ENCODE measurements at regions not wholly inside any gene's neighbourhood (a gene's known extent, or its start where the extent isn't known, plus 50 kb on each side); places are given as distances from the start of the nearest gene placed in this dataset.

DNA sequence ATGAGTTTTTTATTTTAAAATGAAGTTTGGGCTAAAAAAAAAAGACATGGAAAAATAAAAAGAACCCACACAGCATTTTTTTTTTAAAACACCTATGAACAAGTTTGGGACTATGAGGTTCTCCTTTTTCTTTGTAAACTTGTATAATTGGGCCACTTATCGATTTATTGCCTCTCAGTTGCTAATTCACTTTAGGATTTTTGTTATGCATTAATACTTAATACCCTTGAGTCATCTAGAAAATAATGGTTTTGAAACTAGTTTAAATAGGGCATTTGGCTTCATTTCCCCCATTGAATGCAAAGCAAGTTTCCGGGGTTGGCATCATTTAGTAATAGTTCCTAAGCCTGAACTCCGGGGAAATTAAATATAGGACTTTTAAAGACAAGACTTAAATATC lies 312.8 kb upstream of the RGS6 start:
- H3K27ac ChIP-seq = no peak overlapping the region
- DNase-seq = no peak
- in situ Hi-C loops (cut with HindIII; ENCODE audit: low pct_ligation_motif_present, low sequenced_read_pairs) = no loop called here
- no peaks in the 10 kb centered on the region for H3K27me3 ChIP-seq (replicated peaks)
- H3K36me3 ChIP-seq (replicated peaks) = peaks cover 9% of the 10 kb centered on the region
- H3K4me3 ChIP-seq (ENCODE audit: low read depth, low read length) = no peak overlapping the region
- TF ChIP-seq, protein P1, sequence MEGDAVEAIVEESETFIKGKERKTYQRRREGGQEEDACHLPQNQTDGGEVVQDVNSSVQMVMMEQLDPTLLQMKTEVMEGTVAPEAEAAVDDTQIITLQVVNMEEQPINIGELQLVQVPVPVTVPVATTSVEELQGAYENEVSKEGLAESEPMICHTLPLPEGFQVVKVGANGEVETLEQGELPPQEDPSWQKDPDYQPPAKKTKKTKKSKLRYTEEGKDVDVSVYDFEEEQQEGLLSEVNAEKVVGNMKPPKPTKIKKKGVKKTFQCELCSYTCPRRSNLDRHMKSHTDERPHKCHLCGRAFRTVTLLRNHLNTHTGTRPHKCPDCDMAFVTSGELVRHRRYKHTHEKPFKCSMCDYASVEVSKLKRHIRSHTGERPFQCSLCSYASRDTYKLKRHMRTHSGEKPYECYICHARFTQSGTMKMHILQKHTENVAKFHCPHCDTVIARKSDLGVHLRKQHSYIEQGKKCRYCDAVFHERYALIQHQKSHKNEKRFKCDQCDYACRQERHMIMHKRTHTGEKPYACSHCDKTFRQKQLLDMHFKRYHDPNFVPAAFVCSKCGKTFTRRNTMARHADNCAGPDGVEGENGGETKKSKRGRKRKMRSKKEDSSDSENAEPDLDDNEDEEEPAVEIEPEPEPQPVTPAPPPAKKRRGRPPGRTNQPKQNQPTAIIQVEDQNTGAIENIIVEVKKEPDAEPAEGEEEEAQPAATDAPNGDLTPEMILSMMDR (IDR thresholded peaks at IDR 0.05; ENCODE audit: low read depth, low read length, missing control alignments) = no peak

DNA sequence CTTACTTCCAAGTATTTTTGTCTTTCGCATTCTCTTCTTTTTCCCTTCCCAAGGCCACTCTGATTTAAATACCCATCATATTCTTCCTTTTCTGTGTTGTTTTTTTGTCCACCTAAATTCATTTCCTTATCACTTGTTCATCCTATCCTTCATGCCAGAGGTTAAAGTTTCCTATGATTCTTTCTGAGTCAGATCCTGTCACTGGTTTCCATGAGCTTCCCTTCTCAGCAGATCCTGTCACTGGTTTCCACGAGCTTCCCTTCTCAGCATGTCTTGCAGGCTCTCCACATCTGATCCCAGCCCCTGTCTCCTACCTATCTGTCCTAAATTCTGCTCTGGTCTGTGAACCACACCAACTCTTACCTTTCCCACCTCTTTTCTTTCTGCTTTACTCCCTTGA lies 311.8 kb upstream of the RGS6 start:
- Histone ChIP-seq H3K4me3 (ENCODE audit: low read depth, low read length) (no peak overlapping the region), H3K27ac (peak overlapping the region; percentile 92), H3K36me3 (replicated peaks) (peaks cover 10% of the 10 kb centered on the region), H3K27me3 (replicated peaks) (no peaks in the 10 kb centered on the region)
- DNase-seq = peak; percentile 81
- in situ Hi-C loops (cut with HindIII; ENCODE audit: low pct_ligation_motif_present, low sequenced_read_pairs) = no loop called here
- TF ChIP-seq, protein P1 (IDR thresholded peaks at IDR 0.05; ENCODE audit: low read depth, low read length, missing control alignments) = no peak

DNA sequence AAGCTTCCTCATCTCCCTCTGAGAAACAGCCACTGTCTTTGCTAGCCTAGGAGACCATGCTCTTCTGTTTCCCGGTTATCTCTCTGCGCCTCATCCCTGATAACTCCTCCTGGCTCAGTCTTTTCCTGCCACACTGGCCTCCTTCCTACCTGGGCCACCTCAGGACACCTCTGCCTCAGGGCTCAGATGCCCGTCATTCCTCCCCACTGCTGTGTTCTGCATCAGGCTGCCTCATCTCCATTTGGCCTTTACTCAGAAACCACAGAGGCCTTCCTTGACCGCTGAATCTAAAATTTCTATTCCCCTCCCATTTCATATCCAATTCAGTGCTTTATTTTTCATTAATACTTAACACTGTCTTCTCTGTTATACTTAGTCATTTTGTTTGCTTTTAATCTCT lies 311.0 kb upstream of the RGS6 start:
- in situ Hi-C loops (cut with HindIII; ENCODE audit: low pct_ligation_motif_present, low sequenced_read_pairs) = no loop called here
- H3K27me3 ChIP-seq (replicated peaks) = no peaks in the 10 kb centered on the region
- H3K36me3 ChIP-seq (replicated peaks) = peaks cover 10% of the 10 kb centered on the region
- H3K4me3 ChIP-seq (ENCODE audit: low read depth, low read length) = no peak overlapping the region
- peak overlapping the region; percentile 92 for H3K27ac ChIP-seq
- TF ChIP-seq, protein P1 (IDR thresholded peaks at IDR 0.05; ENCODE audit: low read depth, low read length, missing control alignments) = no peak
- no peak for DNase-seq

- TF ChIP-seq, protein P1 (IDR thresholded peaks at IDR 0.05; ENCODE audit: low read depth, low read length, missing control alignments) = no peak
- Histone ChIP-seq H3K4me3 (ENCODE audit: low read depth, low read length) (no peak overlapping the region), H3K27me3 (replicated peaks) (no peaks in the 10 kb centered on the region), H3K27ac (peak overlapping the region; percentile 92), H3K36me3 (replicated peaks) (peaks cover 10% of the 10 kb centered on the region)
- DNase-seq = no peak
- in situ Hi-C loops (cut with HindIII; ENCODE audit: low pct_ligation_motif_present, low sequenced_read_pairs) = no loop called here
Measured at GRCh38 chr14:71621980-71622605, 310.1 kb upstream of the RGS6 start.

- in situ Hi-C loops (cut with HindIII; ENCODE audit: low pct_ligation_motif_present, low sequenced_read_pairs) = no loop called here
- H3K27me3 ChIP-seq (replicated peaks) = no peaks in the 10 kb centered on the region
- TF ChIP-seq, protein P1 (IDR thresholded peaks at IDR 0.05; ENCODE audit: low read depth, low read length, missing control alignments) = no peak
- DNase-seq = no peak
- H3K27ac ChIP-seq = no peak overlapping the region
- H3K4me3 ChIP-seq (ENCODE audit: low read depth, low read length) = no peak overlapping the region
- peaks cover 8% of the 10 kb centered on the region for H3K36me3 ChIP-seq (replicated peaks)
Measured at GRCh38 chr14:71623939-71624338, 308.3 kb upstream of the RGS6 start.

DNA sequence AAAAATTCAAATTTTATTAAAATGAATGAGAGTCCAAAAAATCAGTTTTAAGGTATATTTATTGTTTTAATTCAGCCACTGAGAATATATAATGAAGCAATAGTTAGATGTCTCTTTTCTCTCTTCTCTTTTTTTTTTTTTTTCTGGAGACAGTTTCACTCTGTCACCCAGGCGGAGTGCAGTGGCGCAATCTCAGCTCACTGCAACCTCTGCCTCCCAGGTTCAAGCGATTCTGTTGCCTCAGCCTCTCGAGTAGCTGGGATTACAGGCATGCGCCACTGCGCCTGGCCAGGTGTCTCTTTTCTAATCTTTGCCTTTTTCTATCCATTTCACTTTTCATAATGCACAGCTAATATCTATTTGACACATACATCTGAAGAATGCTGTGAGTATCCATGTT lies 307.1 kb upstream of the RGS6 start:
- in situ Hi-C loops (cut with HindIII; ENCODE audit: low pct_ligation_motif_present, low sequenced_read_pairs) = no loop called here
- TF ChIP-seq, protein P1 (IDR thresholded peaks at IDR 0.05; ENCODE audit: low read depth, low read length, missing control alignments) = no peak

More for the DNA sequence above, 307.1 kb upstream of the RGS6 start:
- Histone ChIP-seq H3K27ac (no peak overlapping the region), H3K27me3 (replicated peaks) (no peaks in the 10 kb centered on the region), H3K4me3 (ENCODE audit: low read depth, low read length) (no peak overlapping the region), H3K36me3 (replicated peaks) (peaks cover 2% of the 10 kb centered on the region)
- DNase-seq = no peak

All from brain microvascular endothelial cell (primary cell).